ENCODE measurements at regions not wholly inside any gene's neighbourhood (a gene's known extent, or its start where the extent isn't known, plus 50 kb on each side); places are given as distances from the start of the nearest gene placed in this dataset.
A peak's percentile ranks its signal among the peaks of the same experiment; 100 is the strongest.
"Not testable (repeated sequence)": the region's sequence is repeated elsewhere in the genome, so short reads cannot be mapped to it uniquely, and the experiment has no call there.

DNA sequence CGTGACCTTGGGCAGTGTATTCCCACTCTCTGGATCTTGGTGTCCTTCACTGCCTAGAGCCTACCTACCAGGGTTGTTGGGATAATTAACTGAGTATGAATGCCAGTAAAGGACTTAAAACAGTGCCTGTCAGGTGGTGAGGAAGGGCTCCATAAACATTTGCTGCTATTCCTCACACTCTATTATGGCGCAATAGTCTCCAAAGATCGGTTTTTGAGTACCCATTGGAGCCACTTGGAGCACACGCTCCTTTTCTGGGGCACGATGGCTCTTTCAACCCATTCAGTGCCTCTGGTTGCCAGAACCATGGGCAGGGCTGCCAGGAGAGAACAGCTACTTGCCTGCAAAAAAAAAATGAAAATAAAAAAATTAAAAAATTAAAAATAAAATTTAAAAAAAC, 296.6 kb upstream of the PPARGC1A start:
- TF ChIP-seq, protein P1, sequence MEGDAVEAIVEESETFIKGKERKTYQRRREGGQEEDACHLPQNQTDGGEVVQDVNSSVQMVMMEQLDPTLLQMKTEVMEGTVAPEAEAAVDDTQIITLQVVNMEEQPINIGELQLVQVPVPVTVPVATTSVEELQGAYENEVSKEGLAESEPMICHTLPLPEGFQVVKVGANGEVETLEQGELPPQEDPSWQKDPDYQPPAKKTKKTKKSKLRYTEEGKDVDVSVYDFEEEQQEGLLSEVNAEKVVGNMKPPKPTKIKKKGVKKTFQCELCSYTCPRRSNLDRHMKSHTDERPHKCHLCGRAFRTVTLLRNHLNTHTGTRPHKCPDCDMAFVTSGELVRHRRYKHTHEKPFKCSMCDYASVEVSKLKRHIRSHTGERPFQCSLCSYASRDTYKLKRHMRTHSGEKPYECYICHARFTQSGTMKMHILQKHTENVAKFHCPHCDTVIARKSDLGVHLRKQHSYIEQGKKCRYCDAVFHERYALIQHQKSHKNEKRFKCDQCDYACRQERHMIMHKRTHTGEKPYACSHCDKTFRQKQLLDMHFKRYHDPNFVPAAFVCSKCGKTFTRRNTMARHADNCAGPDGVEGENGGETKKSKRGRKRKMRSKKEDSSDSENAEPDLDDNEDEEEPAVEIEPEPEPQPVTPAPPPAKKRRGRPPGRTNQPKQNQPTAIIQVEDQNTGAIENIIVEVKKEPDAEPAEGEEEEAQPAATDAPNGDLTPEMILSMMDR (conservative IDR thresholded peaks at IDR 0.05; ENCODE audit: low read depth, low read length) = no peak
- H3K4me3 ChIP-seq (ENCODE audit: low read depth, low read length) = no peak overlapping the region
- no peak for DNase-seq (ENCODE audit: low read depth)

DNA sequence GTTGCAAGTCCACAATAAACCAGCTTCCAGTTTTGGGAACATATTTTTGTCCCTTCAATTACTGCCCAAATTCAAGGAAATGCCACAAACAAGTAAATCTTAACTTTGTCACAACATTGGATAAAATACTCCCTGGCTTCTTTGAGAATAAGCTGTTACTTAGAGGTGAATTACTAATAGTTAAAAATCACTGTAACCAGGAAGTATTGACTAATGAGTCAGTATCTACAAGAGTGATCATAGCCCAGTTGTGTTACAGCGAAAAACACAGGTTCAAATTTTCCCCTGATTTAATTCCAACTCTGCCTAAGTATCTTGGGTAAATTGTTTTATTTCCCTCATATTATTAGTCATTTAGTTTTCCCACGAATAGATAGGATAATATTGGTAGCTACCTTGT, 291.2 kb upstream of the PPARGC1A start:
- no peak for DNase-seq (ENCODE audit: low read depth)
- TF ChIP-seq, protein P1 (conservative IDR thresholded peaks at IDR 0.05; ENCODE audit: low read depth, low read length) = no peak
- no peak overlapping the region for H3K4me3 ChIP-seq (ENCODE audit: low read depth, low read length)

DNA sequence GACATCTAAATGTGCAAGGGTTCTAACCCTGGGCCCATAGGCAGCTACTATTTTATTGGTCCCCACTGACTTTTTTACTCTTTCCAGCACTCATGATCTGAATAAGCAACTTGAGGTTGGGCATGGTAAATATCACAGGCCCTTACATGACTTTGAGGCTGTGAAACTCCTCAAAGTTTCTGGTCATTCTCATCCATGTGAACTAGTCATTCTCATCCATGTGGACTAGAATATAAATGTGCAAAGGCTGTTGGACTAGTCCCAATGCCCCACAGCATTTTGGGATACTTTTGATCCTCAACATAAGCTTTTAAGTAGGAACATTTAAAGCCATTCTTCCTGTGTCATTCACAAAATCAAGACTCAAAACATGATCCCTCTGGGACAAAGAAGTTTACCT, 290.7 kb upstream of the PPARGC1A start:
- no peak overlapping the region for H3K4me3 ChIP-seq (ENCODE audit: low read depth, low read length)
- TF ChIP-seq, protein P1 (conservative IDR thresholded peaks at IDR 0.05; ENCODE audit: low read depth, low read length) = no peak
- no peak for DNase-seq (ENCODE audit: low read depth)

DNA sequence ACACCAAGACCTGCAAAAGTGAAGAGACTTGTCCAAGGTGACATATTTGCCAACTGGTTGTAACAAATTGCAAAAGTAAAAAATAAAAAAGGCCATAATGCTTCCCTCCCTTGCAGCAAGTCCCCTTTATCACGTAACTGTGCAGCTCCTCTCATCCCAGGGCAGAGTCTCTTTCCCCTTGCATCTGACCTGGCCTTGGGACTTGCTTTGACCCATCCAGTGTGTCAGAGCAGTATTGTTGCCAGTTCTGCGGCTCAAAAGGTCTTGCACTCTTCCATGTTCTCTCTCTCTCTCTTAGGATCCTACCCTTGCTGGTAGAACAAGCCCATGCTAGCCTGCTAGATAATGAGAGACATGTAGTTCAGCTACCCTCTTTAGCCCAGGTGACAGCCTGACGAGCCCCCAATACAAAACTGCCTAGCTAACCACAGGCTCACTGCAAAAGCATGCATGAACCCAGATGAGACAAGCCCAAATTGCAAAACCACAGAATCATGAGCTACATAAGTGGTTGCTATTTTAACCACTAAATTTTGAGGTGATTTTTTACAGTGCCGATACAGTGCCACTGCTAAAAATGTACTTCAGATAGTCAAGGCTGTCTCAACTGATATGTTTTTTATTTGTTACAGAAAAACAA, 289.5 kb upstream of the PPARGC1A start:
- DNase-seq (ENCODE audit: low read depth) = no peak
- H3K4me3 ChIP-seq (ENCODE audit: low read depth, low read length) = no peak overlapping the region
- TF ChIP-seq, protein P1 (conservative IDR thresholded peaks at IDR 0.05; ENCODE audit: low read depth, low read length) = no peak

DNA sequence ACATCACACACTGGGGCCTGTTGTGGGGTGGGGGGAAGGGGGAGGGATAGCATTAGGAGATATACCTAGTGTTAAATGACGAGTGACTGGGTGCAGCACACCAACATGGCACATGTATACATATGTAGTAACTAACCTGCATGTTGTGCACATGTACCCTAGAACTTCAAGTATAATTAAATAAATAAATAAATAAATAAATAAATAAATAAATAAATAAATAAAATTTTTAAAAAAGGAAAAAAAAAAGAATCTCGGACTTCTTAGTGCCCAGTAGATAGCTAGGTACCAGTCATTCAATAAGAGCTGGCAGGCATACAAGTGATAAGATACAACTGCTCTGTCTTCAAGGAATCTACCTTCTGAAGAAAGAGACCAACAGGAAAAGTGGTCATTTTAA, 287.6 kb upstream of the PPARGC1A start:
- DNase-seq (ENCODE audit: low read depth); H3K4me3 ChIP-seq (ENCODE audit: low read depth, low read length): not testable (repeated sequence)

DNA sequence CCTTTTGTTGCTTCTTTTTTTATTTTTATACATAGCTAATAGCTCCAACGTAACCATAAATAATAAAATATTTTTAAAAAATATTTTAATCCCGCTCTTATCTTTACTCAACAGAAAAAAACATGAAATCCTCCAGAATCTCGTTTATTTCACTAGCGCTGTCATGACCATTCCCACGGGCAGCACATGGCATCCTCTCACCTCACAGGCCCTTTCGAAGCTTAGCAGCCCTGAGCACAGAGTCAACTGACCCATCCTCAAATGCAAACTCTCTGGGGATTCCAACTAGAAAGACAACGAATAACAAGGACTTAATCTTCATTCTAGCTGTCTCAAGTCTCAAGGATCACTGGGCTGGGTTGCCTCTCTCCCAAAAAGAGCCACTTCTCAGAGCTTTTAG, 285.9 kb upstream of the PPARGC1A start:
- H3K4me3 ChIP-seq (ENCODE audit: low read depth, low read length) = no peak overlapping the region

DNA sequence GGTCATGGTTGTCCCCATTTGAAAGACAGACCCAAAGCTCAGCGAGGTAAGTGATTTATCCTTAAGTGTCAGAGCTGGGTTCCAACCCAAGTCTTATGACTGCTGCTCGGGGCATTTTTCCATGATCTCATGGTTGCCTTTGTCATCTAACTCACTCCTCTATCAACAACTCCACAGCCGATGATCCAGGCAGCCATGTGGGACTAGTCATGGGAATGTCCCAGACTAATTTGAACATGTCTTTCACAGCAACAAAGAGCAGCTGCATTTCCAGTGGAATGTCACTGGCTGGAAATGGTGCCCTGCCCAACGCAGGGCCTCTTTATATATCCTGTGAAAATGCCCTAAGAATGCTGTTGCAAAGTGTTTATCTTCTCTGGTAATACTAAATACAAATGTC, 284.8 kb upstream of the PPARGC1A start:
- TF ChIP-seq, protein P1 (conservative IDR thresholded peaks at IDR 0.05; ENCODE audit: low read depth, low read length) = no peak
- H3K4me3 ChIP-seq (ENCODE audit: low read depth, low read length) = no peak overlapping the region
- DNase-seq (ENCODE audit: low read depth) = peak; percentile 22

More for the DNA sequence above, 285.9 kb upstream of the PPARGC1A start:
- no peak for DNase-seq (ENCODE audit: low read depth)
- TF ChIP-seq, protein P1 (conservative IDR thresholded peaks at IDR 0.05; ENCODE audit: low read depth, low read length) = no peak

Measured in epithelial cell of proximal tubule (primary cell).